ENCODE measurements at regions not wholly inside any gene's neighbourhood (a gene's known extent, or its start where the extent isn't known, plus 50 kb on each side); places are given as distances from the start of the nearest gene placed in this dataset.

DNA sequence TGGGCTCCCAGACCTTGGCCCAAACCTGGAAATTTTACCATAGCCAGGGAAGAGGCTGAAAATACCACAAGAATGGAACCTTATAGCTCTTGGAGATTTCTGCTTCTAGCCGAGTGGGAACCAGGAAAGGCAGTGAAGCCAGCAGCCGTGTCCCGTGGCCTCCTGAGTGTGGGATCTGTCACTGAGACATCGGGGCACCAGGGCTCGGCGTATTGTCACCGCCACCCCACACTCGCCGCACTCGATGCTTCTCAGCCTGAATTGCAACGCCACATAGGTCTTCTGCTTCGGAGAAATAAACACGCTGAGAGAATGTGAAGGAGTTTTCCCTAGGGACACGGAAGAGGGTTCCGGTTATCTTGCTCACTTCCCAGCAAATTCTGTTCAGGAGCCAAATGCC is 61.5 kb downstream of the DLL1 start:
- no peaks in the 10 kb centered on the region for H3K9me2 ChIP-seq (ENCODE audit: insufficient read depth)
- DNase-seq (ENCODE audit: low spot score) (no peak), ATAC-seq (no peak)
- H3K4me1 ChIP-seq (ENCODE audit: insufficient read depth): no peaks in the 10 kb centered on the region
- no peaks in the 10 kb centered on the region for H3K36me3 ChIP-seq (ENCODE audit: insufficient read depth)
- Mint-ChIP-seq H3K4me3 (no peak overlapping the region), H3K4me1 (peaks cover 19% of the 10 kb centered on the region), H3K9me3 (no peaks in the 10 kb centered on the region; the same call in 2 of the 3 replicates), H3K27me3 (ENCODE audit: insufficient read depth, low read depth, poor library complexity) (peaks cover 13% of the 10 kb centered on the region), H3K36me3 (ENCODE audit: low read depth) (no peaks in the 10 kb centered on the region), H3K27ac (no peak overlapping the region; the same call in 1 of the 2 replicates)
- H3K4me3 ChIP-seq: no peak overlapping the region
- H3K79me2 ChIP-seq (replicated peaks; ENCODE audit: insufficient read depth): no peaks in the 10 kb centered on the region
- no peak overlapping the region for H3K4me2 ChIP-seq
- no peaks in the 10 kb centered on the region for H4K20me1 ChIP-seq (replicated peaks; ENCODE audit: insufficient read depth)
- TF ChIP-seq CREB1 (CRISPR knock-in tag; IDR thresholded peaks at IDR 0.05; ENCODE audit: low read depth) (no peak), JUNB (IDR thresholded peaks at IDR 0.05; ENCODE audit: unreplicated experiment) (no peak), EZH2 (IDR thresholded peaks at IDR 0.05; ENCODE audit: low read depth, unreplicated experiment) (no peak), POLR2AphosphoS5 (IDR thresholded peaks at IDR 0.05; ENCODE audit: low read depth) (no peak), STAT1 (IDR thresholded peaks at IDR 0.05; ENCODE audit: unreplicated experiment) (no peak), ZNF331 (CRISPR knock-in tag; IDR thresholded peaks at IDR 0.05; ENCODE audit: low read depth) (no peak), ZNF114 (CRISPR knock-in tag; IDR thresholded peaks at IDR 0.05) (no peak), NANOG (IDR thresholded peaks at IDR 0.05; ENCODE audit: borderline replicate concordance) (no peak), EZH2phosphoT487 (IDR thresholded peaks at IDR 0.05; ENCODE audit: unreplicated experiment) (no peak)
- TF ChIP-seq, protein P1, sequence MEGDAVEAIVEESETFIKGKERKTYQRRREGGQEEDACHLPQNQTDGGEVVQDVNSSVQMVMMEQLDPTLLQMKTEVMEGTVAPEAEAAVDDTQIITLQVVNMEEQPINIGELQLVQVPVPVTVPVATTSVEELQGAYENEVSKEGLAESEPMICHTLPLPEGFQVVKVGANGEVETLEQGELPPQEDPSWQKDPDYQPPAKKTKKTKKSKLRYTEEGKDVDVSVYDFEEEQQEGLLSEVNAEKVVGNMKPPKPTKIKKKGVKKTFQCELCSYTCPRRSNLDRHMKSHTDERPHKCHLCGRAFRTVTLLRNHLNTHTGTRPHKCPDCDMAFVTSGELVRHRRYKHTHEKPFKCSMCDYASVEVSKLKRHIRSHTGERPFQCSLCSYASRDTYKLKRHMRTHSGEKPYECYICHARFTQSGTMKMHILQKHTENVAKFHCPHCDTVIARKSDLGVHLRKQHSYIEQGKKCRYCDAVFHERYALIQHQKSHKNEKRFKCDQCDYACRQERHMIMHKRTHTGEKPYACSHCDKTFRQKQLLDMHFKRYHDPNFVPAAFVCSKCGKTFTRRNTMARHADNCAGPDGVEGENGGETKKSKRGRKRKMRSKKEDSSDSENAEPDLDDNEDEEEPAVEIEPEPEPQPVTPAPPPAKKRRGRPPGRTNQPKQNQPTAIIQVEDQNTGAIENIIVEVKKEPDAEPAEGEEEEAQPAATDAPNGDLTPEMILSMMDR (conservative IDR thresholded peaks at IDR 0.05; ENCODE audit: low read depth in 2 of 2): no peak
- TF ChIP-seq, protein P2, sequence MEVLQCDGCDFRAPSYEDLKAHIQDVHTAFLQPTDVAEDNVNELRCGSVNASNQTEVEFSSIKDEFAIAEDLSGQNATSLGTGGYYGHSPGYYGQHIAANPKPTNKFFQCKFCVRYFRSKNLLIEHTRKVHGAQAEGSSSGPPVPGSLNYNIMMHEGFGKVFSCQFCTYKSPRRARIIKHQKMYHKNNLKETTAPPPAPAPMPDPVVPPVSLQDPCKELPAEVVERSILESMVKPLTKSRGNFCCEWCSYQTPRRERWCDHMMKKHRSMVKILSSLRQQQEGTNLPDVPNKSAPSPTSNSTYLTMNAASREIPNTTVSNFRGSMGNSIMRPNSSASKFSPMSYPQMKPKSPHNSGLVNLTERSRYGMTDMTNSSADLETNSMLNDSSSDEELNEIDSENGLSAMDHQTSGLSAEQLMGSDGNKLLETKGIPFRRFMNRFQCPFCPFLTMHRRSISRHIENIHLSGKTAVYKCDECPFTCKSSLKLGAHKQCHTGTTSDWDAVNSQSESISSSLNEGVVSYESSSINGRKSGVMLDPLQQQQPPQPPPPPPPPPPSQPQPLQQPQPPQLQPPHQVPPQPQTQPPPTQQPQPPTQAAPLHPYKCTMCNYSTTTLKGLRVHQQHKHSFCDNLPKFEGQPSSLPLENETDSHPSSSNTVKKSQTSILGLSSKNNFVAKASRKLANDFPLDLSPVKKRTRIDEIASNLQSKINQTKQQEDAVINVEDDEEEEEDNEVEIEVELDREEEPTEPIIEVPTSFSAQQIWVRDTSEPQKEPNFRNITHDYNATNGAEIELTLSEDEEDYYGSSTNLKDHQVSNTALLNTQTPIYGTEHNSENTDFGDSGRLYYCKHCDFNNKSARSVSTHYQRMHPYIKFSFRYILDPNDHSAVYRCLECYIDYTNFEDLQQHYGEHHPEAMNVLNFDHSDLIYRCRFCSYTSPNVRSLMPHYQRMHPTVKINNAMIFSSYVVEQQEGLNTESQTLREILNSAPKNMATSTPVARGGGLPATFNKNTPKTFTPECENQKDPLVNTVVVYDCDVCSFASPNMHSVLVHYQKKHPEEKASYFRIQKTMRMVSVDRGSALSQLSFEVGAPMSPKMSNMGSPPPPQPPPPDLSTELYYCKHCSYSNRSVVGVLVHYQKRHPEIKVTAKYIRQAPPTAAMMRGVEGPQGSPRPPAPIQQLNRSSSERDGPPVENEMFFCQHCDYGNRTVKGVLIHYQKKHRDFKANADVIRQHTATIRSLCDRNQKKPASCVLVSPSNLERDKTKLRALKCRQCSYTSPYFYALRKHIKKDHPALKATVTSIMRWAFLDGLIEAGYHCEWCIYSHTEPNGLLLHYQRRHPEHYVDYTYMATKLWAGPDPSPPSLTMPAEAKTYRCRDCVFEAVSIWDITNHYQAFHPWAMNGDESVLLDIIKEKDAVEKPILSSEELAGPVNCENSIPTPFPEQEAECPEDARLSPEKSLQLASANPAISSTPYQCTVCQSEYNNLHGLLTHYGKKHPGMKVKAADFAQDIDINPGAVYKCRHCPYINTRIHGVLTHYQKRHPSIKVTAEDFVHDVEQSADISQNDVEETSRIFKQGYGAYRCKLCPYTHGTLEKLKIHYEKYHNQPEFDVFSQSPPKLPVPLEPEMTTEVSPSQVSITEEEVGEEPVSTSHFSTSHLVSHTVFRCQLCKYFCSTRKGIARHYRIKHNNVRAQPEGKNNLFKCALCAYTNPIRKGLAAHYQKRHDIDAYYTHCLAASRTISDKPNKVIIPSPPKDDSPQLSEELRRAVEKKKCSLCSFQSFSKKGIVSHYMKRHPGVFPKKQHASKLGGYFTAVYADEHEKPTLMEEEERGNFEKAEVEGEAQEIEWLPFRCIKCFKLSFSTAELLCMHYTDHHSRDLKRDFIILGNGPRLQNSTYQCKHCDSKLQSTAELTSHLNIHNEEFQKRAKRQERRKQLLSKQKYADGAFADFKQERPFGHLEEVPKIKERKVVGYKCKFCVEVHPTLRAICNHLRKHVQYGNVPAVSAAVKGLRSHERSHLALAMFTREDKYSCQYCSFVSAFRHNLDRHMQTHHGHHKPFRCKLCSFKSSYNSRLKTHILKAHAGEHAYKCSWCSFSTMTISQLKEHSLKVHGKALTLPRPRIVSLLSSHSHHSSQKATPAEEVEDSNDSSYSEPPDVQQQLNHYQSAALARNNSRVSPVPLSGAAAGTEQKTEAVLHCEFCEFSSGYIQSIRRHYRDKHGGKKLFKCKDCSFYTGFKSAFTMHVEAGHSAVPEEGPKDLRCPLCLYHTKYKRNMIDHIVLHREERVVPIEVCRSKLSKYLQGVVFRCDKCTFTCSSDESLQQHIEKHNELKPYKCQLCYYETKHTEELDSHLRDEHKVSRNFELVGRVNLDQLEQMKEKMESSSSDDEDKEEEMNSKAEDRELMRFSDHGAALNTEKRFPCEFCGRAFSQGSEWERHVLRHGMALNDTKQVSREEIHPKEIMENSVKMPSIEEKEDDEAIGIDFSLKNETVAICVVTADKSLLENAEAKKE (CRISPR knock-in tag; IDR thresholded peaks at IDR 0.05): no peak
- TF ChIP-seq, protein P3, sequence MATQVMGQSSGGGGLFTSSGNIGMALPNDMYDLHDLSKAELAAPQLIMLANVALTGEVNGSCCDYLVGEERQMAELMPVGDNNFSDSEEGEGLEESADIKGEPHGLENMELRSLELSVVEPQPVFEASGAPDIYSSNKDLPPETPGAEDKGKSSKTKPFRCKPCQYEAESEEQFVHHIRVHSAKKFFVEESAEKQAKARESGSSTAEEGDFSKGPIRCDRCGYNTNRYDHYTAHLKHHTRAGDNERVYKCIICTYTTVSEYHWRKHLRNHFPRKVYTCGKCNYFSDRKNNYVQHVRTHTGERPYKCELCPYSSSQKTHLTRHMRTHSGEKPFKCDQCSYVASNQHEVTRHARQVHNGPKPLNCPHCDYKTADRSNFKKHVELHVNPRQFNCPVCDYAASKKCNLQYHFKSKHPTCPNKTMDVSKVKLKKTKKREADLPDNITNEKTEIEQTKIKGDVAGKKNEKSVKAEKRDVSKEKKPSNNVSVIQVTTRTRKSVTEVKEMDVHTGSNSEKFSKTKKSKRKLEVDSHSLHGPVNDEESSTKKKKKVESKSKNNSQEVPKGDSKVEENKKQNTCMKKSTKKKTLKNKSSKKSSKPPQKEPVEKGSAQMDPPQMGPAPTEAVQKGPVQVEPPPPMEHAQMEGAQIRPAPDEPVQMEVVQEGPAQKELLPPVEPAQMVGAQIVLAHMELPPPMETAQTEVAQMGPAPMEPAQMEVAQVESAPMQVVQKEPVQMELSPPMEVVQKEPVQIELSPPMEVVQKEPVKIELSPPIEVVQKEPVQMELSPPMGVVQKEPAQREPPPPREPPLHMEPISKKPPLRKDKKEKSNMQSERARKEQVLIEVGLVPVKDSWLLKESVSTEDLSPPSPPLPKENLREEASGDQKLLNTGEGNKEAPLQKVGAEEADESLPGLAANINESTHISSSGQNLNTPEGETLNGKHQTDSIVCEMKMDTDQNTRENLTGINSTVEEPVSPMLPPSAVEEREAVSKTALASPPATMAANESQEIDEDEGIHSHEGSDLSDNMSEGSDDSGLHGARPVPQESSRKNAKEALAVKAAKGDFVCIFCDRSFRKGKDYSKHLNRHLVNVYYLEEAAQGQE (IDR thresholded peaks at IDR 0.05; ENCODE audit: unreplicated experiment): no peak
- TF ChIP-seq, protein P4, sequence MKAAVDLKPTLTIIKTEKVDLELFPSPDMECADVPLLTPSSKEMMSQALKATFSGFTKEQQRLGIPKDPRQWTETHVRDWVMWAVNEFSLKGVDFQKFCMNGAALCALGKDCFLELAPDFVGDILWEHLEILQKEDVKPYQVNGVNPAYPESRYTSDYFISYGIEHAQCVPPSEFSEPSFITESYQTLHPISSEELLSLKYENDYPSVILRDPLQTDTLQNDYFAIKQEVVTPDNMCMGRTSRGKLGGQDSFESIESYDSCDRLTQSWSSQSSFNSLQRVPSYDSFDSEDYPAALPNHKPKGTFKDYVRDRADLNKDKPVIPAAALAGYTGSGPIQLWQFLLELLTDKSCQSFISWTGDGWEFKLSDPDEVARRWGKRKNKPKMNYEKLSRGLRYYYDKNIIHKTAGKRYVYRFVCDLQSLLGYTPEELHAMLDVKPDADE (IDR thresholded peaks at IDR 0.05): no peak
- H3K27me3 ChIP-seq (ENCODE audit: insufficient read depth): no peaks in the 10 kb centered on the region
- no peaks in the 10 kb centered on the region for H3F3A ChIP-seq (replicated peaks; ENCODE audit: low read depth)
- no peak overlapping the region for H2AFZ ChIP-seq
- H3K27ac ChIP-seq (ENCODE audit: low read depth): no peak overlapping the region

Measured in GM23338 (cell line).